ENCODE measurements at regions not wholly inside any gene's neighbourhood (a gene's known extent, or its start where the extent isn't known, plus 50 kb on each side); places are given as distances from the start of the nearest gene placed in this dataset.

DNA sequence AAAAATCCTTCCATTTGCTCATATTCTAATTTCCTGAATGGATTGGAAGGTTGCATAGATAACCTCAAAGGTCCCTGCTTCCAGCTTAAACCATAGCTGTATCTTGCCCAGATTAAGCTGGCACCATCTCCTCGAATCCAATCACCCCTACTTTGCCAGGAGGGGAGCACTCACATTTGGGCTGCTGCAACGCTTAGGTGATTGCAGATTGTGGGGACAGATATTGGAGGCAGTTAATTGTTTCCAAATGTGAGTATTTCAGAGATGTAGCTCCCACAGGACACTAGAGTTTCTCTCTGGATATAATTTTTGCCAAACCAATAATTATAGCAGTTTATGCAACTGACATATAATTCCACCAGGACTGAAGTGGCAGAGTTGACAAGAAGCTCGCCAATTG lies 53.5 kb upstream of the ACSL1 start:
- DNase-seq, result no peak
- TF ChIP-seq POLR2A (IDR thresholded peaks at IDR 0.05; ENCODE audit: low read length) (no peak), GATA1 (IDR thresholded peaks at IDR 0.05; ENCODE audit: low read depth, low read length) (no peak)

DNA sequence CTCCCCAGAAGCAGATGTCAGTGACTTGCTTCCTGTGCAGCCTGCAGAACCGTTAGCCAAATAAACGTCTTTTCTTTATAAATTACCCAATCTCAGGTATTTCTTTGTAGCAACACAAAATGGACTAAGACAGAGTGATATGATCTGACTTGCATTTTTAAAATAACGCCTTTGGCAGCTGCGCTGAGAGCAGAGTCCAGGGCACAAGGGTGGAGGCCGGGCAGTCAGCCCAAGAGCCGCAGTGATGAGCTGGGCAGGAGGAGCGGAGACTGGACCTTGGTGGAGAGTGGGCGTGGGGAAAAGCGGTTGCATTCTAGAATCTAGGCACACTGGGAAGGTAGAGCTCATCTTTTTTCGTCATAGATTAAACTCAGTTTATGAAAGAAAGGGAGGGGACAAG lies 56.5 kb upstream of the ACSL1 start:
- no peak for DNase-seq

DNA sequence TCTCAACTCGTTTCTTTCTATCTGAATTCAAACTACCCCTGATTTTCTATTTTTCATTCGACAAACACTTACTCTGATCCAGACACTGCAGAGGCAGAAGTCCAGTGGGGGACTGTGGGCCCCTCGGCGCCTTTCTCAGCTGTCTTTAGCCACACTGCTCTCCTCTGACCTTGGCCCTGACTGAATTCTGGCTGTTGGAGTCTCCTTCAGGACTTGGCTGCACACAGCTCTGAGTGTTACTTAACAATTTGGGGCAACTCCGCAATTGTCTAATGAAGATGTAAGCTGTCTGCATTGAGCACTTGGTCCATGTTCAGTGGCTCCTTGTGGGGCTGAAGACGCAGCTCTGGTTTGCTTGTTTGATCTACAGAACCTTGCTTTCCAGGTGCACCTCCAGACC lies 57.3 kb upstream of the ACSL1 start:
- no peak for DNase-seq
- no peak for TF ChIP-seq GATA1 (IDR thresholded peaks at IDR 0.05; ENCODE audit: low read depth, low read length)
- no peak for TF ChIP-seq POLR2A (IDR thresholded peaks at IDR 0.05; ENCODE audit: low read length)

More for the DNA sequence above, 56.5 kb upstream of the ACSL1 start:
- no peak for TF ChIP-seq POLR2A (IDR thresholded peaks at IDR 0.05; ENCODE audit: low read length)
- no peak for TF ChIP-seq GATA1 (IDR thresholded peaks at IDR 0.05; ENCODE audit: low read depth, low read length)

DNA sequence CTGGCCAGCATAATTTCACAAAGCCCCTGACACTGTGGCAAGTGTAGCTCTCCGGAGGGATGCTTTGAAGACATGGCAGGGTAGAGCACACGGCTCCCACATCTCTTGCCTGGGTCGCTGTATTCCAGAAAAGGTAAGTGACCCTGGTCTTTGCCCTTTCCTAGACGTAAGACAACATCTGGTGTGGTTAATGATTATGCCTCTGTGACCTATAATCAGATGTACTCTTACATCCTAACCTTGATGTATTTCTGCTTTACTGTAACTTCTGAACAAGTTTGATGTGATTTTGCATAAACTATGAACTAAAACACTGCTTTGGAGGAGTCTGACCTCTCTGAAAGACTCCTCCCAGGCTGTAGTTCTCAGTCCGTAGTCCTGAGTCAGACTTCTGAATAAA lies 59.1 kb upstream of the ACSL1 start:
- no peak for DNase-seq
- TF ChIP-seq POLR2A (IDR thresholded peaks at IDR 0.05; ENCODE audit: low read length) (no peak), GATA1 (IDR thresholded peaks at IDR 0.05; ENCODE audit: low read depth, low read length) (no peak)

GRCh38 chr4:184885602-184886001 lies 59.8 kb upstream of the ACSL1 start:
- DNase-seq, result no peak
- TF ChIP-seq POLR2A (IDR thresholded peaks at IDR 0.05; ENCODE audit: low read length) (no peak), GATA1 (IDR thresholded peaks at IDR 0.05; ENCODE audit: low read depth, low read length) (no peak)

DNA sequence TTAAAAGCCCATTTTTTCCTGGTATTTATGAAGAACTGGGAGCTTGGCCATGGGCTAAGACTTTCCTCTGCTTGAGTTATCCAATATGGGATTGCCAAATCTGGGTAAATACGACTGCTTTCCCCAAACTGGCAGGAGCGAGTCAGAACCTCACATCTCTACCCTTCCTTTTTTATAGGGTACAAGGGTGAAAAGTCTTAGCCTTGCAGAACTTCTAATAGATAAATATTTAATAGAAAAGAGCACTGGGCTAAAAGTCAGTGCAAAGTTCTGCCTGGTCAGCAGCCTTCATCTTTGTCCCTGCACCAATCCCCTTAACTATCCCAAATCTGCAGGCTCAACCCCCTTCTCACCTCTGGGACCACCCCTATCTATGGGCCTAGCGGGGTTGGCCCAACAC lies 61.6 kb upstream of the ACSL1 start:
- TF ChIP-seq GATA1 (IDR thresholded peaks at IDR 0.05; ENCODE audit: low read depth, low read length), result no peak
- TF ChIP-seq POLR2A (IDR thresholded peaks at IDR 0.05; ENCODE audit: low read length), result no peak
- no peak for DNase-seq

GRCh38 chr4:184887947-184888346 lies 62.2 kb upstream of the ACSL1 start:
- TF ChIP-seq GATA1 (IDR thresholded peaks at IDR 0.05; ENCODE audit: low read depth, low read length) (no peak), POLR2A (IDR thresholded peaks at IDR 0.05; ENCODE audit: low read length) (no peak)
- DNase-seq, result no peak

GRCh38 chr4:184889666-184890335 lies 64.0 kb upstream of the ACSL1 start:
- no peak for TF ChIP-seq GATA1 (IDR thresholded peaks at IDR 0.05; ENCODE audit: low read depth, low read length)
- TF ChIP-seq POLR2A (IDR thresholded peaks at IDR 0.05; ENCODE audit: low read length), result no peak
- DNase-seq, result no peak

- DNase-seq, result no peak
- no peak for TF ChIP-seq POLR2A (IDR thresholded peaks at IDR 0.05; ENCODE audit: low read length)
- TF ChIP-seq GATA1 (IDR thresholded peaks at IDR 0.05; ENCODE audit: low read depth, low read length), result no peak
Measured at GRCh38 chr4:184890499-184890898, 64.7 kb upstream of the ACSL1 start.

GRCh38 chr4:184891816-184892397 lies 66.1 kb upstream of the ACSL1 start:
- TF ChIP-seq POLR2A (IDR thresholded peaks at IDR 0.05; ENCODE audit: low read length), result no peak
- TF ChIP-seq GATA1 (IDR thresholded peaks at IDR 0.05; ENCODE audit: low read depth, low read length), result no peak
- DNase-seq, result no peak

- DNase-seq, result no peak
- TF ChIP-seq POLR2A (IDR thresholded peaks at IDR 0.05; ENCODE audit: low read length), result no peak
- TF ChIP-seq GATA1 (IDR thresholded peaks at IDR 0.05; ENCODE audit: low read depth, low read length), result no peak
Measured at GRCh38 chr4:184892999-184893398, 67.2 kb upstream of the ACSL1 start.

DNA sequence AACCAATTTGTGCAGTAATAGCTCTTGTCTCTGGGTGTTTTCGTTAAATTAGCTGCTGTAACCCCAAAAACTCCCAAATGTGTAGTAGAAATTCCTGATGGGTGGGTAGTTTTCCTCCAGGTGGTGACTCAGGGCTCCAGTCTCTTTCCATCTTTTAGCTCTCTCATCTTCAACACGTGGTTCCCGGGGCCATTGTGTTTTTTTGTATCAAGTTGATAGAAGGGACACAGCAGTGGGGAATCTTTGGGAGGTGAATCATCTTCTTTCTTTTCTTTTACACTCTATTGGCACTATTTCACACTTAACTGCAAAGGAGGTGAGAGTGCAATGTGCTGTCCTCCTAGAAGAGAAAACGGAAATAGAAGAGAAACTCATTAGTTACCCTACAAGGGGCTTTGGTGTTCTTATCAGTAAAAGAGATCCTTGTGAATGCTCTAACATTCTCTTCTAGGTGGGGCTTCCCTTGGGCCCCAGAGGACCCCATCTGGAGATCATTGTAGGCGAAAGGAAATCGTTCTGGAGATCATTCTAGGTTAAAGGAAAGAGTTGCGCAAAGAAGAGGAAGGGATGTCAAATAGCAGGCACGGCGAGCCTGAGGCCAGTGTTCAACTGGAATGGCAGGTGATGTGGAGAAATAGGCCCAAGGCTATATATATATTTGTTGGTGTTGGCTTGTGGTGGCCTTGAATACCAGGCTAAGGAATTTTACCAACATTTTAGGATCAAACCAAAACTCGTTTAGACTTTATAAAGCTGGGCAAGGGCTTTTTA lies 68.2 kb upstream of the ACSL1 start:
- TF ChIP-seq GATA1 (IDR thresholded peaks at IDR 0.05; ENCODE audit: low read depth, low read length), result no peak
- TF ChIP-seq POLR2A (IDR thresholded peaks at IDR 0.05; ENCODE audit: low read length), result no peak
- DNase-seq, result no peak

DNA sequence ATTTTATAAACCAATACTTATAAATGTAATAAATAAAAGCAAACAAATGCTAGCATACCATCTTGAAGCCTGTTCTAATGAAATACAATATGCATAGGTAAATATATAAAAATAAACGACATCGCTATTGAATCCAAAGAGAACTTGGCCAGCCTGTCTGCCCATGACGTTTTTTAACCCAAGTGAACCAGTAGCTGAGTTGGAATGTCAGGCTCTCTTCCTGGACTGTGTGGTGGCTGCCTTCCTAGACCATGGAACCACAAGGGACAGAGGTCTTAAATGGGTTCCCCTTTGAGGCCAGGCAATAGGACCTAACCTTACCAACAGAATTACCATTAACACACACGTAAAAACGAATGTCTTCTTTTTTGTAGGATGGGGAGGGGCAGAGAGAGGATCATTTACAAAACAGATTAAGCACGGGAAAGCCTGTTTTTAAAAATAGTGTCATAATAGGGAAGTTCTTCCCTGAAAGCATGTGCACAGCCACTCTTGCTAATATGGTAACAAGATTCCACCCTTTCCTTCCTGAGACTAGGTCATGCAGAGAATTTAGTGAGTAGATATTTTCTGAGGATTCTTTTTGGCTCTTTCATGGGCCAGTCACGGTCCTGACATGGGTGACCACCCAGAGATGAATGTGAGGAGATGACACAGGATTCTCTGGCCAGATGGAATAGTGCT lies 69.4 kb upstream of the ACSL1 start:
- TF ChIP-seq GATA1 (IDR thresholded peaks at IDR 0.05; ENCODE audit: low read depth, low read length) (no peak), POLR2A (IDR thresholded peaks at IDR 0.05; ENCODE audit: low read length) (no peak)
- no peak for DNase-seq

All from erythroblast (primary cell).